WTC11 (cell line): ENCODE measurements at regions not wholly inside any gene's neighbourhood (a gene's known extent, or its start where the extent isn't known, plus 50 kb on each side); places are given as distances from the start of the nearest gene placed in this dataset.

ENCODE experiments used
- ATAC-seq: fragments of 200-7000 bp; cut with Tn5 transposase; 2 replicates; pipeline ENCODE4 v1.10.0; 2021; ENCODE audit warnings: mild to moderate bottlenecking, moderate library complexity
- CTCF ChIA-PET: fragments of 300-600 bp; sonication (Branson Sonifier 250); formaldehyde crosslinking; loops from one replicate; lab custom pipeline; 2021; ENCODE audit warnings: antibody characterized with exemption; lab: Charles Lee
- POLR2A ChIA-PET: fragments of 350-600 bp; sonication (Branson Sonifier 250); formaldehyde crosslinking; loops from one replicate; lab custom pipeline; 2021; ENCODE audit warnings: antibody characterized with exemption; lab: Charles Lee
- DNase-seq: peaks from one replicate; pipeline ENCODE4 v3.0.0; 2021; ENCODE audit warnings: low spot score
- H3K27ac Mint-ChIP-seq: 2 replicates; pipeline ENCODE4 v1.8.0; 2021; ENCODE audit warnings: mixed read lengths
- H3K27me3 Mint-ChIP-seq: 2 replicates; pipeline ENCODE4 v1.8.0; 2021; ENCODE audit warnings: low read depth, mild to moderate bottlenecking, moderate library complexity, mixed read lengths
- H3K36me3 Mint-ChIP-seq: 2 replicates; pipeline ENCODE4 v1.8.0; 2021; ENCODE audit warnings: mixed read lengths
- H3K4me1 Mint-ChIP-seq: 2 replicates; pipeline ENCODE4 v1.8.0; 2022; ENCODE audit warnings: mixed read lengths
- H3K4me3 Mint-ChIP-seq: 2 replicates; pipeline ENCODE4 v1.8.0; 2021; ENCODE audit warnings: mild to moderate bottlenecking, moderate library complexity, mixed read lengths
- H3K9me3 Mint-ChIP-seq: 2 replicates; pipeline ENCODE4 v1.8.0; 2021; ENCODE audit warnings: mixed read lengths
- ESRRA ChIP-seq: sonication (generic); formaldehyde crosslinking; IDR thresholded peaks from 2 replicates; pipeline ENCODE4 v1.8.1; 2022; ENCODE audit warnings: mild to moderate bottlenecking, missing genetic modification reagents, borderline replicate concordance
- ETV6 ChIP-seq: sonication (generic); formaldehyde crosslinking; IDR thresholded peaks from 2 replicates; pipeline ENCODE4 v1.8.1; 2022; ENCODE audit warnings: mild to moderate bottlenecking, missing genetic modification reagents
- FOXP1 ChIP-seq: sonication (generic); formaldehyde crosslinking; IDR thresholded peaks from 2 replicates; pipeline ENCODE4 v1.8.0; 2022; ENCODE audit warnings: missing genetic modification reagents, mild to moderate bottlenecking, moderate library complexity, borderline replicate concordance
- JUN ChIP-seq: sonication (generic); formaldehyde crosslinking; IDR thresholded peaks from 2 replicates; pipeline ENCODE4 v1.8.0; 2023; ENCODE audit warnings: mild to moderate bottlenecking, missing genetic modification reagents
- MYBL2 ChIP-seq: sonication (generic); formaldehyde crosslinking; IDR thresholded peaks from 2 replicates; pipeline ENCODE4 v1.8.1; 2023; ENCODE audit warnings: mild to moderate bottlenecking, moderate library complexity, missing genetic modification reagents
- NR2C2 ChIP-seq: sonication (generic); formaldehyde crosslinking; IDR thresholded peaks from 2 replicates; pipeline ENCODE4 v1.8.0; 2022; ENCODE audit warnings: mild to moderate bottlenecking, missing genetic modification reagents
- OVOL2 ChIP-seq: fragments of 250-450 bp; sonication (Bioruptor Pico); IDR thresholded peaks from 2 replicates; pipeline ENCODE4 v1.9.0; 2021; ENCODE audit warnings: mild to moderate bottlenecking, borderline replicate concordance
- SOX15 ChIP-seq: fragments of 250-450 bp; sonication (Bioruptor Pico); IDR thresholded peaks from 2 replicates; pipeline ENCODE4 v1.9.0; 2021; ENCODE audit warnings: mild to moderate bottlenecking
- ZNF232 ChIP-seq: sonication (generic); formaldehyde crosslinking; IDR thresholded peaks from 2 replicates; pipeline ENCODE4 v1.8.0; 2022; ENCODE audit warnings: mild to moderate bottlenecking, missing genetic modification reagents
- TF ChIP-seq, protein P1 (sequence below): sonication (generic); formaldehyde crosslinking; IDR thresholded peaks from 2 replicates; pipeline ENCODE4 v1.8.1; 2023; ENCODE audit warnings: mild to moderate bottlenecking, missing genetic modification reagents, borderline replicate concordance
- TF ChIP-seq, protein P2 (sequence below): fragments of 250-450 bp; sonication (Bioruptor Pico); IDR thresholded peaks from 2 replicates; pipeline ENCODE4 v1.9.0; 2021; ENCODE audit warnings: moderate library complexity, mild to moderate bottlenecking, inconsistent platforms, borderline replicate concordance
- TF ChIP-seq, protein P3 (sequence below): sonication (generic); formaldehyde crosslinking; IDR thresholded peaks from 2 replicates; pipeline ENCODE4 v1.8.0; 2022; ENCODE audit warnings: mild to moderate bottlenecking, missing genetic modification reagents
- TF ChIP-seq, protein P4 (sequence below): sonication (generic); formaldehyde crosslinking; IDR thresholded peaks from 2 replicates; pipeline ENCODE4 v1.8.1; 2022; ENCODE audit warnings: mild to moderate bottlenecking, missing genetic modification reagents, moderate library complexity, borderline replicate concordance
- TF ChIP-seq, protein P5 (sequence below): sonication (generic); formaldehyde crosslinking; IDR thresholded peaks from 2 replicates; pipeline ENCODE4 v1.8.1; 2022; ENCODE audit warnings: mild to moderate bottlenecking, moderate library complexity, missing genetic modification reagents
- TF ChIP-seq, protein P6 (sequence below): fragments of 250-450 bp; sonication (Bioruptor Pico); conservative IDR thresholded peaks from 2 replicates; pipeline ENCODE4 v1.9.0; 2021; ENCODE audit warnings: mild to moderate bottlenecking
- TF ChIP-seq, protein P7 (sequence below): sonication (generic); formaldehyde crosslinking; conservative IDR thresholded peaks from 2 replicates; pipeline ENCODE4 v1.8.1; 2023; ENCODE audit warnings: mild to moderate bottlenecking, low read depth, missing genetic modification reagents, moderate library complexity

DNA sequence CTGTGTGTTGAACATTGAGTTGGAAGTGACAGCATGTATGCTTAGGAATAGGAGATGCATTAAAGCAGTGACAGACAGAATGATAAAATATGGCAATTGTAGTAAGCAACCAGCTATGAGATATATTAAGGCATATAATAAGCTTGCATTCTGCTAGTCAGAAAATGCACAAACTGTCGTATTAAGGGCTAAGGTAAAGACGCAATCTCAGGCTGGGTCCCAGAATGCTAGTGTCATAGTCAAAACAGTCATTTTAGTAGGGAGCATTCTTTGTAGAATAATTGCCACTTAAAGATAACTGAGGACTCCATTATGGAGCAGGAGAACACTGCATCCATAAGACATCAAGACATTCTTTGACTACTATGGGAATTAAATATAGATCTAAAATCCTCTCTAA, 1369.7 kb upstream of the C9orf72 start:
- POLR2A ChIA-PET = no interaction called here
- DNase-seq (no peak), ATAC-seq (no peak)
- Mint-ChIP-seq H3K27me3 (no peaks in the 10 kb centered on the region), H3K9me3 (no peaks in the 10 kb centered on the region), H3K36me3 (no peaks in the 10 kb centered on the region), H3K27ac (0 out of 2 replicates have a peak overlapping the region, but pooled peaks have one; percentile 30), H3K4me3 (no peak overlapping the region), H3K4me1 (peaks cover 41% of the 10 kb centered on the region)
- CTCF ChIA-PET = no interaction called here
- no peak for TF ChIP-seq OVOL2 (CRISPR knock-in tag)
- no peak for TF ChIP-seq FOXP1 (CRISPR knock-in tag)
- TF ChIP-seq, protein P1, sequence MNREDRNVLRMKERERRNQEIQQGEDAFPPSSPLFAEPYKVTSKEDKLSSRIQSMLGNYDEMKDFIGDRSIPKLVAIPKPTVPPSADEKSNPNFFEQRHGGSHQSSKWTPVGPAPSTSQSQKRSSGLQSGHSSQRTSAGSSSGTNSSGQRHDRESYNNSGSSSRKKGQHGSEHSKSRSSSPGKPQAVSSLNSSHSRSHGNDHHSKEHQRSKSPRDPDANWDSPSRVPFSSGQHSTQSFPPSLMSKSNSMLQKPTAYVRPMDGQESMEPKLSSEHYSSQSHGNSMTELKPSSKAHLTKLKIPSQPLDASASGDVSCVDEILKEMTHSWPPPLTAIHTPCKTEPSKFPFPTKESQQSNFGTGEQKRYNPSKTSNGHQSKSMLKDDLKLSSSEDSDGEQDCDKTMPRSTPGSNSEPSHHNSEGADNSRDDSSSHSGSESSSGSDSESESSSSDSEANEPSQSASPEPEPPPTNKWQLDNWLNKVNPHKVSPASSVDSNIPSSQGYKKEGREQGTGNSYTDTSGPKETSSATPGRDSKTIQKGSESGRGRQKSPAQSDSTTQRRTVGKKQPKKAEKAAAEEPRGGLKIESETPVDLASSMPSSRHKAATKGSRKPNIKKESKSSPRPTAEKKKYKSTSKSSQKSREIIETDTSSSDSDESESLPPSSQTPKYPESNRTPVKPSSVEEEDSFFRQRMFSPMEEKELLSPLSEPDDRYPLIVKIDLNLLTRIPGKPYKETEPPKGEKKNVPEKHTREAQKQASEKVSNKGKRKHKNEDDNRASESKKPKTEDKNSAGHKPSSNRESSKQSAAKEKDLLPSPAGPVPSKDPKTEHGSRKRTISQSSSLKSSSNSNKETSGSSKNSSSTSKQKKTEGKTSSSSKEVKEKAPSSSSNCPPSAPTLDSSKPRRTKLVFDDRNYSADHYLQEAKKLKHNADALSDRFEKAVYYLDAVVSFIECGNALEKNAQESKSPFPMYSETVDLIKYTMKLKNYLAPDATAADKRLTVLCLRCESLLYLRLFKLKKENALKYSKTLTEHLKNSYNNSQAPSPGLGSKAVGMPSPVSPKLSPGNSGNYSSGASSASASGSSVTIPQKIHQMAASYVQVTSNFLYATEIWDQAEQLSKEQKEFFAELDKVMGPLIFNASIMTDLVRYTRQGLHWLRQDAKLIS (CRISPR knock-in tag) = no peak
- TF ChIP-seq, protein P2, sequence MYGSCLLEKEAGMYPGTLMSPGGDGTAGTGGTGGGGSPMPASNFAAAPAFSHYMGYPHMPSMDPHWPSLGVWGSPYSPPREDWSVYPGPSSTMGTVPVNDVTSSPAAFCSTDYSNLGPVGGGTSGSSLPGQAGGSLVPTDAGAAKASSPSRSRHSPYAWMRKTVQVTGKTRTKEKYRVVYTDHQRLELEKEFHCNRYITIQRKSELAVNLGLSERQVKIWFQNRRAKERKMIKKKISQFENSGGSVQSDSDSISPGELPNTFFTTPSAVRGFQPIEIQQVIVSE (CRISPR knock-in tag) = no peak
- no peak for TF ChIP-seq NR2C2 (CRISPR knock-in tag)
- no peak for TF ChIP-seq ESRRA (CRISPR knock-in tag)
- TF ChIP-seq ETV6 (CRISPR knock-in tag) = no peak
- TF ChIP-seq, all 79 proteins: peak for 0

DNA sequence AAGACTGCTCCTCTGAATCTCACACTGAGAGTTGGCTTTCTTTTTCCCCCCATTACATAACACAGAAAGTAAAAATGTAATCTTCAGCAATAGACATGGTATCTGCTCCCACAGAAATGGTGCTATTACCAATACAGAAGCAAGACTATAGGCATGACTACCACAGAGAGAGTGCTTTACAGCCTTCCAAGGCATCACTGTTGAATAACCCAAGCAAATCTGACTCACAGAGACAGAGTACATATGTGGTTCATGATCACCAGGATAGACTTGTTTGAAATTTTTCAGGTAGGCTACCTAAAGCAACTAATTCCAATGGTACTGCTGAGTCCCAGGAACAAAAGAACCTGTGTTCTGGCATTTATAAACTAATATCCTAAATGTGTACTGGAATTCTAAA, 1373.4 kb upstream of the C9orf72 start:
- ChIA-PET POLR2A (no interaction called here), CTCF (no interaction called here)
- Mint-ChIP-seq H3K27ac (no peak overlapping the region; the same call in 1 of the 2 replicates), H3K9me3 (peaks cover 21% of the 10 kb centered on the region), H3K4me3 (no peak overlapping the region), H3K27me3 (no peaks in the 10 kb centered on the region; the same call in 1 of the 2 replicates), H3K36me3 (peaks cover 14% of the 10 kb centered on the region), H3K4me1 (peaks cover 23% of the 10 kb centered on the region)
- no peak for DNase-seq
- no peak for ATAC-seq
- TF ChIP-seq, protein P1 (CRISPR knock-in tag) = no peak
- TF ChIP-seq ZNF232 (CRISPR knock-in tag) (no peak), SOX15 (no peak), JUN (CRISPR knock-in tag) (no peak), MYBL2 (CRISPR knock-in tag) (no peak)
- TF ChIP-seq, protein P3, sequence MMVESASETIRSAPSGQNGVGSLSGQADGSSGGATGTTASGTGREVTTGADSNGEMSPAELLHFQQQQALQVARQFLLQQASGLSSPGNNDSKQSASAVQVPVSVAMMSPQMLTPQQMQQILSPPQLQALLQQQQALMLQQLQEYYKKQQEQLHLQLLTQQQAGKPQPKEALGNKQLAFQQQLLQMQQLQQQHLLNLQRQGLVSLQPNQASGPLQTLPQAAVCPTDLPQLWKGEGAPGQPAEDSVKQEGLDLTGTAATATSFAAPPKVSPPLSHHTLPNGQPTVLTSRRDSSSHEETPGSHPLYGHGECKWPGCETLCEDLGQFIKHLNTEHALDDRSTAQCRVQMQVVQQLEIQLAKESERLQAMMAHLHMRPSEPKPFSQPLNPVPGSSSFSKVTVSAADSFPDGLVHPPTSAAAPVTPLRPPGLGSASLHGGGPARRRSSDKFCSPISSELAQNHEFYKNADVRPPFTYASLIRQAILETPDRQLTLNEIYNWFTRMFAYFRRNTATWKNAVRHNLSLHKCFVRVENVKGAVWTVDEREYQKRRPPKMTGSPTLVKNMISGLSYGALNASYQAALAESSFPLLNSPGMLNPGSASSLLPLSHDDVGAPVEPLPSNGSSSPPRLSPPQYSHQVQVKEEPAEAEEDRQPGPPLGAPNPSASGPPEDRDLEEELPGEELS (CRISPR knock-in tag) = no peak
- TF ChIP-seq, protein P4, sequence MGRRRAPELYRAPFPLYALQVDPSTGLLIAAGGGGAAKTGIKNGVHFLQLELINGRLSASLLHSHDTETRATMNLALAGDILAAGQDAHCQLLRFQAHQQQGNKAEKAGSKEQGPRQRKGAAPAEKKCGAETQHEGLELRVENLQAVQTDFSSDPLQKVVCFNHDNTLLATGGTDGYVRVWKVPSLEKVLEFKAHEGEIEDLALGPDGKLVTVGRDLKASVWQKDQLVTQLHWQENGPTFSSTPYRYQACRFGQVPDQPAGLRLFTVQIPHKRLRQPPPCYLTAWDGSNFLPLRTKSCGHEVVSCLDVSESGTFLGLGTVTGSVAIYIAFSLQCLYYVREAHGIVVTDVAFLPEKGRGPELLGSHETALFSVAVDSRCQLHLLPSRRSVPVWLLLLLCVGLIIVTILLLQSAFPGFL (CRISPR knock-in tag) = no peak
- TF ChIP-seq, protein P5, sequence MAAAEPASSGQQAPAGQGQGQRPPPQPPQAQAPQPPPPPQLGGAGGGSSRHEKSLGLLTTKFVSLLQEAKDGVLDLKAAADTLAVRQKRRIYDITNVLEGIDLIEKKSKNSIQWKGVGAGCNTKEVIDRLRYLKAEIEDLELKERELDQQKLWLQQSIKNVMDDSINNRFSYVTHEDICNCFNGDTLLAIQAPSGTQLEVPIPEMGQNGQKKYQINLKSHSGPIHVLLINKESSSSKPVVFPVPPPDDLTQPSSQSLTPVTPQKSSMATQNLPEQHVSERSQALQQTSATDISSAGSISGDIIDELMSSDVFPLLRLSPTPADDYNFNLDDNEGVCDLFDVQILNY (CRISPR knock-in tag) = no peak
- TF ChIP-seq, protein P6, sequence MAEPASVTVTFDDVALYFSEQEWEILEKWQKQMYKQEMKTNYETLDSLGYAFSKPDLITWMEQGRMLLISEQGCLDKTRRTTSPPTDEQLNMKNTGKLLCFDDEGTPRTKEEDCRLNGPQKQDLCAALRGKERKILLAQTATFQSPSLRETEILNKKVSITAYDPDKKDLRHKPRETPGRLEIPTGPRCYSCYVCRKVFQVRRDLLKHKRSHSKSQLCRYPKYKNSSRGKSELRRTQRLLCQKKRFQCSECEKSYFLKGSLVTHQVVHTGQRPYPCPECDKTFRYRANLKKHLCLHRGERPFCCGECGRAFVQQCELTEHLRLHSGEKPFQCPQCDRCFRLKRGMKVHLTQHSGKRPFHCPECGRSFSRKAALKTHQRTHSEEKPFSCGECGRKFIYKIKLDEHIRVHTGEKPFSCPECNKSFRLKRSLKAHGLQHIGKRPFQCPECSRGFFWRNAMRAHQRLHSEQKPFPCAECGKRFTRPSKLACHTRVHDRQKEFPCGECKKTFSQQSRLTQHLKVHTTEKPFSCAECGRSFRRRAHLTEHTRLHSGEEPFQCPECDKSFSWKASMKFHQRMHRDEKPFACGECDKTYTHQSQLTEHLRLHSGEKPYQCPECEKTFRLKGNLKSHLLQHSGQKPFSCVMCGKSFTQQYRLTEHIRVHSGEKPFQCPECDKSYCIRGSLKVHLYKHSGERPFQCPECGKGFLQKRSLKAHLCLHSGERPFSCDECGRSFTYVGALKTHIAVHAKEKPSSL (CRISPR knock-in tag) = no peak
- TF ChIP-seq, protein P7, sequence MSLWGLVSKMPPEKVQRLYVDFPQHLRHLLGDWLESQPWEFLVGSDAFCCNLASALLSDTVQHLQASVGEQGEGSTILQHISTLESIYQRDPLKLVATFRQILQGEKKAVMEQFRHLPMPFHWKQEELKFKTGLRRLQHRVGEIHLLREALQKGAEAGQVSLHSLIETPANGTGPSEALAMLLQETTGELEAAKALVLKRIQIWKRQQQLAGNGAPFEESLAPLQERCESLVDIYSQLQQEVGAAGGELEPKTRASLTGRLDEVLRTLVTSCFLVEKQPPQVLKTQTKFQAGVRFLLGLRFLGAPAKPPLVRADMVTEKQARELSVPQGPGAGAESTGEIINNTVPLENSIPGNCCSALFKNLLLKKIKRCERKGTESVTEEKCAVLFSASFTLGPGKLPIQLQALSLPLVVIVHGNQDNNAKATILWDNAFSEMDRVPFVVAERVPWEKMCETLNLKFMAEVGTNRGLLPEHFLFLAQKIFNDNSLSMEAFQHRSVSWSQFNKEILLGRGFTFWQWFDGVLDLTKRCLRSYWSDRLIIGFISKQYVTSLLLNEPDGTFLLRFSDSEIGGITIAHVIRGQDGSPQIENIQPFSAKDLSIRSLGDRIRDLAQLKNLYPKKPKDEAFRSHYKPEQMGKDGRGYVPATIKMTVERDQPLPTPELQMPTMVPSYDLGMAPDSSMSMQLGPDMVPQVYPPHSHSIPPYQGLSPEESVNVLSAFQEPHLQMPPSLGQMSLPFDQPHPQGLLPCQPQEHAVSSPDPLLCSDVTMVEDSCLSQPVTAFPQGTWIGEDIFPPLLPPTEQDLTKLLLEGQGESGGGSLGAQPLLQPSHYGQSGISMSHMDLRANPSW (CRISPR knock-in tag) = no peak
